ENCODE measurements at regions not wholly inside any gene's neighbourhood (a gene's known extent, or its start where the extent isn't known, plus 50 kb on each side); places are given as distances from the start of the nearest gene placed in this dataset.

DNA sequence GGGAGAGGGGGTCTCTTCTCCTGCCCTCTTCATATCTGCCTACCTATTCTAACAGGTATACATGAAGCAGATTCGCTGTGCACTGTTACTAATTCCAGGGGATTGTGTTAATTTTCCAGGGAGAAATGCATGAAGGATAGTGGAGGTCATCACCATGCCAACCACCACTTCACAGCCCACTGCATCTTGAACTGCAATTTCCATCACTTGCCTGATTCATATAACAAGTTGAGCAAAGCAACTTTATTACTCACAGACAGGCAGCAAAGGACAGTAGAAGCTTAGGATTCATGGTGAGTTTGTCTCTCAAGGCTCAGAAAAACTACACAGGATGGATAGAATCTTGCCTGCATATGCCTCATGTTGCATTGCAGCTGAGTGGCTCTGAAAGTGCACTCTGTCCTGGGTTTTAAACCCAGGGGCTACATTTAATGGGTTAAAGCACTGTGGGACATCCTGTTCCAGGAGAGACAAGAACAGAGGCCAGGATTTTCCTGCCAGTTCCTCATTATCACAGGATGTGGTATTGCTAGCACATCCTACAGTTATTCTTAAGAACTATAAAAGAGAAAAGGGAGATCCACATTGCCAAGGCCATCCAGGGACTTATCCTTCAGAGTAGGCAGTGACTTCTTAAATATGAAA, 136.9 kb upstream of the PRSS1 start:
- TF ChIP-seq POLR2A (IDR thresholded peaks at IDR 0.05; ENCODE audit: low read depth, low read length) (no peak), POLR2AphosphoS5 (IDR thresholded peaks at IDR 0.05; ENCODE audit: low read depth, low read length) (no peak), TAF1 (IDR thresholded peaks at IDR 0.05; ENCODE audit: borderline replicate concordance, low read depth, low read length) (no peak)

Data from GM12892 (cell line).